Renal cortex interstitium (tissue), 11 donors: ENCODE measurements at regions not wholly inside any gene's neighbourhood (a gene's known extent, or its start where the extent isn't known, plus 50 kb on each side); places are given as distances from the start of the nearest gene placed in this dataset.
A peak's percentile ranks its signal among the peaks of the same experiment; 100 is the strongest.
"Not testable (repeated sequence)": the region's sequence is repeated elsewhere in the genome, so short reads cannot be mapped to it uniquely, and the experiment has no call there.

Source experiments
- DNase-seq, 11 donors: peaks; one replicate each; pipeline ENCODE4 v3.0.0-alpha.2; 2013; ENCODE audit warnings: low read depth in 9 of 11, low spot score in 4 of 11; ENCODE audit errors: extremely low read depth in 1 of 11

DNA sequence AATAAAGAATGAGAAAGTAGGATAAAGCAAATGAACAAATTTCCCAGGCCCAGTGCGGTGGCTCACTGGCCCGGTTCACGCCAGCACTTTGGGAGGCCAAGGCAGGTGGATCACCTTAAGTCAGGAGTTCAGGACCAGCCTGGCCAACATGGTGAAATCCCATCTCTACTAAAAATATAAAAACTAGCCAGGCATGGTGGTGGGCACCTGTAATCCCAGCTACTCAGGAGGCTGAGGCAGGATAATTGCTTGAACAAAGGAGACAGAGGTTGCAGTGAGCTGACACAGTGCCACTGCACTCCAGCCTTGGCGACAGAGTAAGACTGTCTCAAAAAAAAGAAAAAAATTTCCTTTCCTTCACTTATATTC is 104.5 kb upstream of the PRSS16 start:
- DNase-seq = not testable (repeated sequence)

DNA sequence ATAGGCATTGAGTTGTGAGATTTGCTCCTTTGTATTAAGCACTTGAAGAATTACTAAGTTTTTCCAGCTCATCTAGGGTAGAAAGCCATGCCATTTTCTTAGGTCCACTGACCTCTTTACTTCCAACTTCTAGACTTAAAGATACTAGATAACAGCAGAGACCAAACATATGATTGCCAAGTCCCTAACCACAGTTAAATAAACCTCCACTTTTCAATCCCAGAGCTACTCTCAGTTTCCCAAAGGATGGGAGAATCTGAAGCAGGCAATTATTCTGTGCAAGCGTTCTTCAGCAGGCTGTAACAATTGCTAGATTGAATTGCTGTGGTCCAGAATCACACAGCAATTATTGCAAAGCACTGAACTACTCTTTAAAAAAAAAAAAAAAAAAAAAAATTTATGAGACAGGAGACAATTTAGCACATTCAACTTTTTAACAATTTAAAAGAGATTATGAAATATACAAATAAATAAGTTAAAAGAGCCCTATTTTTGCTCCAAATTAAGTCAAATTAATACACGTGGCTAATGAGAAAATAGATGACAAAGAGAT is 104.0 kb upstream of the PRSS16 start:
- no peak for DNase-seq

DNA sequence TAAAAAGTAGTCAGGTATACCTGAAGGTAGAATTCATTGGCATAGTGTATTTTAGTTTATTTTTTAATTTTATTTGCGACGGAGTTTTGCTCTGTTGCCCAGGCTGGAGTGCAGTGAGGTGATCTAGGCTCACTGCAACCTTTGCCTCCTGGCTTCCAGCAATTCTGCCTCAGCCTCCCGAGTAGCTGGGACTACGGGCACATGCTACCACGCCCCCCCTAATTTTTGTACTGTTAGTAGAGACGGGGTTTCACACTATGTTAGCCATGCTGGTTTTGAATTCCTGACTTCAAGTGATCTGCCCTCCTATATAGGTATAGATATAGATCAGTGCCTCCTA is 102.8 kb upstream of the PRSS16 start:
- DNase-seq = no peak

DNA sequence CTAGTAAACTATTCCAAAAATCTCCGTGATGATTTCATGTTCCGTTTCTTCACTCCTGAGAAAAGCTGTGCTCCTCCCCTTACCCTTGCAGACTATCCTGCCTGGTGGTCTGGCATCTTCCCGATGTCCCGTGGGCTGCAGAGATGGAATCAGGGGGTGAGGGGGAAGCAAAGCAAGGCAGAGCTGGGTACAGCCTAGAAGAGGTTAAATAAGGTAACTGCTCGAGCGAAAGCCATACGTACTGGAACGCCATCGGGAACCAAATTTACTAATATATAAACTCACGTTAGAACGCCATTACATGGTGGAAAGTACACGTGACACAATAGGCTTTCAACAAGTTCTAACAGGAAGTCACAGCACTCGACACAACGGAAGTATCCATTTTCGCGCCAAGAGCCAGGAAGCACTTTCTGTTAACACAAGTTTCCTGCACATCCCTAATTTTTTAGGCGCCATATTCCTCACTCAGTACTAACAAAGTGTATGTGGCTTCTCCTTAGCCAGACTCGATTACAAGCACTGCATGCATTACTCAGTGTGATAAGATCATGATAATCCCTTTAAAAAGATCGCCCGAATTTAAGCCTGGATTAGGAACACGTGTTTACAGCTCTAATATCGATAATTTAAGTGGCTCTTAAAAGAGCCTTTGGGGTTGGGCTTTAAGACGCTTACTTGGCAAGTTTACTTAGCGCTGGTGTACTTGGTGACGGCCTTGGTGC is 101.6 kb upstream of the PRSS16 start:
- peak in 10 of 11 donors; percentile 81 to 94 (median 86) for DNase-seq

DNA sequence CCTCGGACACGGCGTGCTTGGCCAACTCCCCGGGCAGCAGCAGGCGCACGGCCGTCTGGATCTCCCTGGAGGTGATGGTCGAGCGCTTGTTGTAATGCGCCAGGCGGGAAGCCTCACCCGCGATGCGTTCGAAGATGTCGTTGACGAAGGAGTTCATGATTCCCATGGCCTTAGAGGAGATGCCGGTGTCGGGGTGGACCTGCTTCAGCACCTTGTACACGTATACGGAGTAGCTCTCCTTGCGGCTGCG is 101.1 kb upstream of the PRSS16 start:
- DNase-seq = not testable (repeated sequence)

DNA sequence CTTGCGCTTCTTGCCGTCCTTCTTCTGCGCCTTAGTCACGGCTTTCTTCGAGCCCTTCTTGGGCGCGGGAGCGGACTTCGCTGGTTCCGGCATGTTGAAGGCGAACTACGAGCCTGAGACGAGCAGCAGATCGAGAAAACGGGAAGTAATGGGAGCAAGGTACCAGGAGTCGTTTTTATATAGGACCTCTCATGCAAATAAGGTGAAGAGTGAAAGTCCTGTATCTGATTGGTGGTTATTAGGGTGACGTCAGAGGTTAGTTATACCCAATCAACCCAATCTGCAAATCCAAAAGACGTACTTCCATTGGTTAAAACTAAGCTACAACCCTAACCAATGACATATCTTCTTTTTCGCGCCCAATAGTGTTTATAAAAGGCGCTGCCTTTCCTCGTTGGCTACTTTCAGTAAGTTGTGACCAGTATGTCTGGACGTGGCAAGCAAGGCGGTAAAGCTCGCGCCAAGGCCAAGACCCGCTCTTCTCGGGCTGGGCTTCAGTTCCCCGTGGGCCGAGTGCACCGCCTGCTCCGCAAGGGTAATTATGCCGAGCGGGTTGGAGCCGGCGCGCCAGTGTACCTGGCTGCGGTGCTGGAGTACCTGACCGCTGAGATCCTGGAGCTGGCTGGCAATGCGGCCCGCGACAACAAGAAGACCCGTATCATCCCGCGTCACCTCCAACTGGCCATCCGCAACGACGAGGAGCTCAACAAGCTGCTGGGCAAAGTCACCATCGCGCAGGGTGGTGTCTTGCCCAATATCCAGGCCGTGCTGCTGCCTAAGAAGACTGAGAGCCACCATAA is 100.6 kb upstream of the PRSS16 start:
- DNase-seq = peak; percentile 90 to 100 (median 98)

DNA sequence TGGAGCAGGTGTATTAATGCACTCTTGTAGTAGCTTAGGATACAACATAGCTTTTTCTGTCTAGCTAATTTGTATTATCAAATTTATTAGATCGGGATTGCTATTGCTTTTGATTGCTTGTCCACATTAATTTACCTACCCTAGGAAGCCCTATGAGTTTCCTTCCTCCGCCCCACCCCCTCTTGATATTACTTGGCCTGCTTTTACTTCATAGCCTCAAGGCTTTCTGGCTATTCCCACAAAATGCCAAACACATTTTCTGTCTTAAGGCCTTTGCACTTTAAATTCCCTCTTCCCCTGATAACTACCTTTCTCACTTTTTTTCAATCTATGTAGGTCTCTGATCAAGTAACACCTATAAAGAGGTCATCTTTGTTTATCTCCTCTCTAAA is 99.1 kb upstream of the PRSS16 start:
- no peak for DNase-seq

DNA sequence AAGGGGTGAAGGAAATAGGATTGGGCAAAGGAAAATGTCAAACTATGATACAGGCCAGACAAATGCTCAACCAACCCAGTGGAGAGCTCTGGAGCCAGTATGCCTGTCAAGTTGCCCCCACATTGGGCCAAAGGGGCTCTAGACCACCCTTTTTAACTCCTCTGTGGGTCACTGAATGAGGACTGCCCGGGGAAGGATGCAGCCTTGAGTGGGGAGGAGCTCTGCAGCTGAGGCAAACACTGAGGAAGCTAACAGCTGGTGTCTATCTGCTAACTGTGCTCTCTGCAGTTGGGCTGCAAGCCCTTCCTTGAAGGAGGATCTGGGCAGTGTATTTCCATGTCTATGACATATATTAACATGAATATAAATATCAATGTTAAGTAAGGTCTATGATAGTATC is 98.4 kb upstream of the PRSS16 start:
- DNase-seq = peak in 1 of 11 donors; percentile 25

DNA sequence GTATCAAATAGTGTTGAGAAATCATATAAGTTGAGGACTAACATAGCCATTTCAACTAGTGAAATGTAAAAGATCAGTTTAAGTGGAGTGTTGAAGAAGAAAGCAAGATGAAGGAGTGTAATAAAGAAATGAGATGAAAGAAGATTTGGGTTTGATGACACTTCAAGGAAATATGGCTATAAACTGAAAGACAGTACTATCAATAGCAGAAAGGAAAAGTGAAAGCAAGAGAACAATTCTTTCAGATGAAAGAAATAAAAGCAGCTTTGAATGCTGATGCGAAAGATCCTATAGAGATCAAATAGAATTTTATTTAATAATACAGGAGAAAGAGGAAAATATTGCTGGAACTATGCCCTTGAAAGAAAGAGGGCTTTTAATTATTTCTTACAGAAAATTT is 92.8 kb upstream of the PRSS16 start:
- DNase-seq = no peak

DNA sequence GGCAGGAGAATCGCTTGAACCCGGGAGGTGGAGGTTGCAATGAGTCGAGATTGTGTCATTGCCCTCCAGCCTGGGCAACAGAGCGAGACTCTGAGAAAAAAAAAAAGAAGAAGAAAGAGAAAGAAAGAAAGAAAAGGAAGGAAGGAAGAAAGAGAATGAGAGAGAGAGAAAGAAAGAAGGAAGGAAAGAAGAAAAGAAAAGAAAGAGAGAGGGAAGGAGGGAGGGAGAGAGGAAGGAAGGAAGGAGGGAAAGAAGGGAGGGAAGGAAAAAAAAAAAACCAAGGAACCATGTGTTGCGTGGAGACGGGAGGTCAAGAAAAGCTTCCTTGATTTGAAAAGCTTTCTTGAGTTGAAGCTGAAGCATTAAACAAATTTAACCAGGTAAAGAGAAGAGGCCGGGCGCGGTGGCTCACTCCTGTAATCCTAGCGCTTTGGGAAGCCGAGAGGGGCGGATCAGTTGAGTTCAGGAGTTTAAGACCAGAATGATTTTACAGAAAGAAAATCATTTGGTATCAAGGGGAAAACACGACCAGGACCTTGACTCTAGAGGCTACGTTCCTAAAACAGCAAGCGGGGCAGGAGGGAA is 90.5 kb upstream of the PRSS16 start:
- no peak for DNase-seq

DNA sequence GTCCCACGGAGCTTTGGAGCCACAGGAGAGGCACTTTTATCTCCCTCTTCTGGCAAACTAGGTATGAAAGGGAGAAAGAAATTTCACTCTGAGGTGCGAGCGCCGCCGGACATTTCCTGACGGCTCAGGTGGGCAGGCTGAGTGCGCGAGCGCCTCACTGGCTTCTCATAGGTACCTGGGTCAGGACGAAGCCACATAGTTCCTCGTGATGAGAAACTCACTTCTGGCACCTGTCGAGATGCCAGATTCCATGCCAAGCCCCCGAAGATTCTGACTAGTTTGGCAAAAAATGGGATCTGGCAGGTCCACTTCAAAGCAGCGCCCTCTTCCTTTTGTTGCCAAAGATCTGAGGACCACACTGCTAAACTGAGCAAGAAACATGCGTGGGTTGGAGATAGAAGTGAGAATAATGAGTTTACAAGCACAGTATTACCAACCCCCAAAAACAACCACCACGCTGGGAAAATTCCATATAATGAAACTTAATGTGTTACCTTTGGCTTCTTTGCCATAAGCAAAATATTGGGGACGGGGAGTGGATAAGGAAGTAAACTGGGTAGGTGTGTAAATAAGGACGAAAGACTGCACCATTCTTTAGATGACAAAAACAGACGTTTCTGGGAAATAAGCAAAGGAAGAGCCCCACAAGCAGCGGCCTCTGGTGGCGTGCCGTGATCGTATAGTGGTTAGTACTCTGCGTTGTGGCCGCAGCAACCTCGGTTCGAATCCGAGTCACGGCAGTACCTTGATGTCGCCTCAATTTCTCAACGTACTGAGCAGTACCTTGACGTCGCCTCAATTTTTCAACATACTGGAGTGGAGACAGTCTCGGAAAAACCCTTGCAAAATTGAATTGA is 89.8 kb upstream of the PRSS16 start:
- peak in 3 of 11 donors; percentile 45 to 59 (median 47) for DNase-seq

DNA sequence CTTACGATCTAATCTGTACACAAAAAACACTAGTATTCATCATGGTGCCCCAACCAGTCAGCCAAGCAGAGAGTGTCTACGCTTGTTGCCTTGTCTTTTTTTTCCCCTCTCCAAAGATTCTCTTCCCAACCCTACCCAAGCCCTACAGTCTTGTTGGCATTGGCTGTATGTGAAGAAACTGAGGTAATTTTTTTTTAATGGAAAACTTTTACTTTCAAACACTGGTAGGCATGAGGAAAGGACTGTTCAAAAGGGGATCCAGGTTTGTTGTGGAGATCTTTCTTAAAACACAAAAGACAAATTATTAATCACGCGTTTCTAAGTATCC is 89.2 kb upstream of the PRSS16 start:
- no peak for DNase-seq

DNA sequence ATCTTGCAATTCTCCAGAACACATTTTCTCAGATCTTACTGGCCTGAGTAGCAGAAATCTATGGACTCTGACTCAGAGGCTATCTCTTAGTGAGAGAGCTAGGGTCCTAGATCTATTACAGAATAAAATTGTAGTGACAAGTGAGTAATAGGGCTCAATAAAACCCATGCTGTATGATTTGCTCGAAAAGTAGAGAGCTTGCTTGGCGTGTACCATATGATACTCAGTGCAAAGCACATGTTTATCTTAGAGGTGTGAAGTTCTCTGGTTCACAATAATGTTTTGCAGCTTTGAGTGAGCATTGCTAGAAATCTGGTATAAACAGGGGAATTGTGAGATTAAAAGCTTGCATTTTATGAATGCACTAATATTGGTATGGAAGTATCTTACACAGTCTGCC is 87.8 kb upstream of the PRSS16 start:
- no peak for DNase-seq

DNA sequence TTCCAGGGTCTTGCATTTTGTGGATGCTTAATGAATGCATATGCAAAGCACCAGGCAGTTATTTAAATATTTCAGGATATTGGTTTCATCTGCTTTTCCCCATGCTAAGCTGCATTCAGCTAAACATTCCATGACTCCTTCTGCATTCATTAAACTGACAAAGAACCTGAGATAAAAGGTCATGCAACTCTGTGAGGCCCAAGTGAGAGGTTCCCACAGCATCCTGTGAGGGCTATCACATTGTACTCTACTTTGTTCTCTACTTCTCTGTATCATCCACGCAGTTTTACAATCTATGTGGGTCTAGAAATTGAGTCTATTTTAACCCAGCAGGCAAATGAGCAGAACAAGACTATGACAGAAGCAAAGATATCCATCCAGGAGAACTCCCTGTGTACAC is 86.4 kb upstream of the PRSS16 start:
- no peak for DNase-seq

DNA sequence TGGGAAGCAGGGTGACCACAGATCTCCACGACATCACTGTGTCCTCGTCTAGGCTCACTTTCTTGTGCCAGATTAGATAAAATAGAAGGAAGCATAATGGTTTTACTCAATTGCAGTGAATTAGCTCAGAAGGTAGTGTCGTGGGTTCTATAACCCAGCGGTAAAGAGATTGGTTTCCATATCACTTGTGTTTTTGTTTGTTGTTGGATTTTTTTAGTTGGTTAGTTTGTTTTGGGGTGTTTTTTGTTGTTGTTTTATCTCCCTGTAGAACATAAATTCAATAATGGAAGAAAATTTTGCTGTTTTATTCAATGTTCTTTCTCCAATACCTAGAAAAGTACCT is 85.9 kb upstream of the PRSS16 start:
- DNase-seq = no peak

DNA sequence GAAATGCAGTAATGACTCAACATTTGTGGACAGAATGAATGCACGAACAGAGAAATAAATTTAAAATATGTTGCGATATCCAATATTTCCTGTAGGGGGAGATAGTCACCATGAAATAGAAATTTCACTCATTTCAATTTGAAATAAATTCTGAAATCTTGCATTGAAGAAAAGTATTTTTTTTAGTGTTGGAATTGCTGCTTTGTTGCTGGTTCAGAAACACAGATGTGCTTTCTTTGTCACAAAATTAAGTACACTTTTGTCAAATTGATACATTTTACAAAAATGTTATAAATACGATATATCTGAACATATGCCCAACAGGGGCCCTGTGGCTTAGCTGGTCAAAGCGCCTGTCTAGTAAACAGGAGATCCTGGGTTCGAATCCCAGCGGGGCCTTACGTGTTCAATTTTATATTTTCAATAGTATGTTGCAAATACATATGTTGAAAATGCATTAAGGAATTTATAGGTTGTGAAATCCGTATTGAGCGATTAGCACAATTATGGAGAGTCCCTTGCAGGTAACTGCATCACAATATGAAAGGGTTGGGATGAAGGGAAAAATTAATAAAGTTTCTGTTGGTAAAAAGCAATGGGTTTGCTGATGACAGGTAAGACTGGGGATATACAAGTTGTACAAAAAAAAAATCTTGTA is 85.4 kb upstream of the PRSS16 start:
- peak in 2 of 11 donors; percentile 18 to 56 for DNase-seq

DNA sequence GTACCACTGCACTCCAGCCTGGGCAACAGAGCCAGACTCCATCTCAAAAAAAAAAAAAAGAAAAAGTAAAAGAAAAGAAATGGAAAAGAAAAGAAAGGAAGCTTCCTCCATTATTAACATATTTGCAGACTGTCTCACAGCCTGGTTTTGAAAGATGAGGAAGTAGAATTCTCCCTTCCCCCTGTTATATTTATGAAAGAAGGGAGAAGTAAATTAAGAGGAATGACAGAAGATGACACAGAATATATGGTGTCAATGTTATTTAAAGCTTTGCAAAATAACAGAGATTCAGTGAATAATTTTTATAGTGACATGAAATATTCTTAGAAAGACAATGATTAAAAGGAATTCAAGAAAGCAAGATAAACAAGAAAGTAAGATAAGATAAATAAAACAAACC is 83.7 kb upstream of the PRSS16 start:
- DNase-seq = no peak

DNA sequence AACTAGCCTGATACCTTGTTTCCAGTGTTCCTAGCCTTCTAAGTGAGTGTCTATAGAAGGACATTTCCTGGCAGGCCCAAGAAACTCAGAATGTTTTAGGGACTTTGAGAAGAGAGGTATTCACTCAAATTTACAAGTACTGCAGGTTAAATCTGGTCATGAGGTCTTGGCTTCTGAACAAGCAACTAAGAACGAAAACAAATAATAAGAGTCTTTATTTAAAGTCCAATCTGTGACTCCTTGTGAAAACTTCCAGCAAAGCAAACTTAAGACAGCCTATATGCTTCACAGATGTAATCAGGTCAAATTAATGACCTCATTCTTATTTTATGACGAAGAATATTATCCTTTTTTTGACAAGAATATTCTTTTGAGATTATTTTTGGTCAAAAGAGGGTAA is 79.4 kb upstream of the PRSS16 start:
- no peak for DNase-seq
